Heart left ventricle (tissue), 13 donors: ENCODE measurements at regions not wholly inside any gene's neighbourhood (a gene's known extent, or its start where the extent isn't known, plus 50 kb on each side); places are given as distances from the start of the nearest gene placed in this dataset.
"Not testable (repeated sequence)": the region's sequence is repeated elsewhere in the genome, so short reads cannot be mapped to it uniquely, and the experiment has no call there.

Experiments used
- POLR2A ChIP-seq, 2 donors: fragments of 450-650 bp; IDR thresholded peaks; one replicate each; pipeline ENCODE4 v1.6.1; 2017; ENCODE audit warnings: antibody characterized with exemption in 2 of 2, mild to moderate bottlenecking in 2 of 2, moderate library complexity in 2 of 2
- TF ChIP-seq, protein P1 (sequence below), 12 donors: fragments of 200-600 bp; sonication (generic) in 4 of 12; IDR thresholded peaks; one replicate each; pipeline versions ENCODE4 v1.5.0 to v1.8.0; 2018 to 2022; ENCODE audit warnings: antibody characterized with exemption in 12 of 12, mild to moderate bottlenecking in 5 of 12
- donor health status: ischemic (EF 13 %, LVEDD 7.1; RV severe dilation, severe dysfunction).
- donor health status: DM: no; HTN: yes; CAD: no.
- donor health status: DM: no; HTN: no; CAD: no.
- donor health status: ischemic (EF 25% LVEDD 6.9; RV normal size, moderate dysfunction).
- donor health status: ischemic (EF 25% LVEDD 5.7; RV mildly dilated, moderate dysfunction).
- donor health status: ischemic (EF 35%, LVEDD 5.7; RV mildly dilated, moderate dysfunction).
- donor health status: nonischemic (EF 11% LVEDD 7.7; RV severe dilation, severe dysfunction).
- donor health status: DM: yes; HTN: yes; CAD: no.
- donor health status: PGD.
- donor health status: ischemic (EF 29% LVEDD 5.4; RV normal size, mild dysfunction).
- donor health status: nonischemic (EF 23%, LVEDD 6.1; RV moderate dilation, normal function).

DNA sequence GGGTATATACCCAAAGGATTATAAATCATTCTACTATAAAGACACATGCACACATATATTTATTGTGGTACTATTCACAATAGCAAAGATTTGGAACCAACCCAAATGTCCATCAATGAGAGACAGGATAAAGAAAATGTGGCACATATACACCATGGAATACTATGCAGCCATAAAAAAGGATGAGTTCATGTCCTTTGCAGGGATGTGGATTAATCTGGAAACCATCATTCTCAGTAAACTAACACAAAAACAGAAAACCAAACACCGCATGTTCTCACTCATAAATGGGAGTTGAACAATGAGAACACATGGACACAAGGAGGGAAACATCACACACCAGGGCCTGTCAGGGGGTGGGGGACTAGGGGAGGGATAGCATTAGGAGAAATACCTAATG is 281.4 kb upstream of the TBX18 start:
- TF ChIP-seq, protein P1, sequence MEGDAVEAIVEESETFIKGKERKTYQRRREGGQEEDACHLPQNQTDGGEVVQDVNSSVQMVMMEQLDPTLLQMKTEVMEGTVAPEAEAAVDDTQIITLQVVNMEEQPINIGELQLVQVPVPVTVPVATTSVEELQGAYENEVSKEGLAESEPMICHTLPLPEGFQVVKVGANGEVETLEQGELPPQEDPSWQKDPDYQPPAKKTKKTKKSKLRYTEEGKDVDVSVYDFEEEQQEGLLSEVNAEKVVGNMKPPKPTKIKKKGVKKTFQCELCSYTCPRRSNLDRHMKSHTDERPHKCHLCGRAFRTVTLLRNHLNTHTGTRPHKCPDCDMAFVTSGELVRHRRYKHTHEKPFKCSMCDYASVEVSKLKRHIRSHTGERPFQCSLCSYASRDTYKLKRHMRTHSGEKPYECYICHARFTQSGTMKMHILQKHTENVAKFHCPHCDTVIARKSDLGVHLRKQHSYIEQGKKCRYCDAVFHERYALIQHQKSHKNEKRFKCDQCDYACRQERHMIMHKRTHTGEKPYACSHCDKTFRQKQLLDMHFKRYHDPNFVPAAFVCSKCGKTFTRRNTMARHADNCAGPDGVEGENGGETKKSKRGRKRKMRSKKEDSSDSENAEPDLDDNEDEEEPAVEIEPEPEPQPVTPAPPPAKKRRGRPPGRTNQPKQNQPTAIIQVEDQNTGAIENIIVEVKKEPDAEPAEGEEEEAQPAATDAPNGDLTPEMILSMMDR (IDR thresholded peaks at IDR 0.05): not testable (repeated sequence)
- not testable (repeated sequence) for TF ChIP-seq POLR2A (IDR thresholded peaks at IDR 0.05)
